K562 (cell line): ENCODE measurements at regions not wholly inside any gene's neighbourhood (a gene's known extent, or its start where the extent isn't known, plus 50 kb on each side); places are given as distances from the start of the nearest gene placed in this dataset.

ENCODE experiments used
- ATAC-seq: fragments of 200-7000 bp; cut with Tn5 transposase; 3 replicates; pipeline ENCODE4 v1.9.1; 2020; ENCODE audit warnings: moderate library complexity
- BruUV-seq: library from RNA; stranded (reverse); fragments of 400-500 nt; replicated peaks from 2 replicates; lab custom pipeline; 2021; lab: Mats Ljungman, UMichigan
- CTCF ChIA-PET: fragments of 300-600 bp; formaldehyde crosslinking; extraction: SDS; loops from one replicate; lab custom pipeline; 2021; ENCODE audit warnings: low intra/inter-chr PET ratio; lab: Yijun Ruan, JAX
- POLR2A ChIA-PET: fragments of 300-600, 350-650 bp; sonication (Branson Sonifier 250); formaldehyde crosslinking; extraction: SDS; loops from one replicate; lab custom pipeline; 2021; ENCODE audit warnings: antibody characterized with exemption, inconsistent platforms; lab: Yijun Ruan, JAX
- DNase-seq, 4 experiments: peaks; one replicate each; pipeline versions ENCODE4 v3.0.0 to v3.0.0-alpha.2; 2011 to 2018; ENCODE audit warnings: low spot score in 3 of 4, mixed read lengths in 3 of 4; ENCODE audit errors: extremely low read depth in 1 of 4
- FAIRE-seq: peaks from 2 replicates; lab custom pipeline; 2011; peaks lifted over from hg19 to GRCh38; lab: Jason Lieb, UNC
- H2AFZ ChIP-seq: 2 replicates; pipeline ENCODE4 v1.6.0; 2011; ENCODE audit warnings: low read depth, low read length, control low read depth, inconsistent platforms
- H3K27ac ChIP-seq: fragments of 200-600 bp; 3 replicates; pipeline ENCODE4 v1.8.0; 2011; ENCODE audit warnings: low read depth, mild to moderate bottlenecking, control low read depth, inconsistent platforms, low read length, moderate library complexity, mixed read lengths; ENCODE audit errors: extremely low read depth
- H3K27me3 ChIP-seq, 2 experiments: fragments of 300-600 bp in 1 of 2; 2 replicates in 1 of 2; 3 replicates in 1 of 2; pipeline versions ENCODE4 v1.6.0 to v1.8.0; 2011; ENCODE audit warnings: inconsistent platforms in 2 of 2, low read length in 2 of 2, mild to moderate bottlenecking in 1 of 2, mixed read lengths in 1 of 2, moderate library complexity in 1 of 2; ENCODE audit not compliant: control insufficient read depth in 2 of 2, insufficient read depth in 2 of 2
- H3K36me3 ChIP-seq: fragments of 300-600 bp; 3 replicates; pipeline ENCODE4 v1.8.0; 2011; ENCODE audit warnings: mild to moderate bottlenecking, low read length, inconsistent platforms; ENCODE audit not compliant: control insufficient read depth, insufficient read depth
- H3K4me1 ChIP-seq, 2 experiments: fragments of 200-600 bp in 1 of 2; replicated peaks in 1 of 2; 2 replicates in 1 of 2; 3 replicates in 1 of 2; pipeline versions ENCODE4 v1.5.1 to v1.8.0; 2011; ENCODE audit warnings: inconsistent platforms in 2 of 2, low read length in 2 of 2, mild to moderate bottlenecking in 1 of 2, mixed read lengths in 1 of 2, moderate library complexity in 1 of 2; ENCODE audit not compliant: control insufficient read depth in 2 of 2, insufficient read depth in 2 of 2
- H3K4me2 ChIP-seq: 2 replicates; pipeline ENCODE4 v1.6.1; 2011; ENCODE audit warnings: low read length, control low read depth, inconsistent platforms, mixed read lengths; ENCODE audit not compliant: insufficient read depth
- H3K4me3 ChIP-seq: fragments of 200-600 bp; sonication (generic), shearing (Covaris generic); 2 replicates; pipeline ENCODE4 v1.5.1; 2016; ENCODE audit warnings: control low read depth, inconsistent platforms
- H3K79me2 ChIP-seq: fragments of 200-600 bp; 3 replicates; pipeline ENCODE4 v1.8.0; 2011; ENCODE audit warnings: low read length, inconsistent platforms; ENCODE audit not compliant: control insufficient read depth, insufficient read depth
- H3K9ac ChIP-seq, 2 experiments: 2 replicates each; pipeline versions ENCODE4 v1.6.0 to v1.6.1; 2011; ENCODE audit warnings: low read depth in 2 of 2, low read length in 2 of 2, control low read depth in 1 of 2, inconsistent platforms in 1 of 2, mild to moderate bottlenecking in 1 of 2, mixed read lengths in 1 of 2; ENCODE audit not compliant: insufficient read depth in 1 of 2
- H3K9me1 ChIP-seq: one replicate; pipeline ENCODE4 v1.6.0; 2011; ENCODE audit warnings: inconsistent platforms, mild to moderate bottlenecking, low read length, moderate library complexity; ENCODE audit not compliant: control insufficient read depth, insufficient read depth
- H3K9me3 ChIP-seq: replicated peaks from 2 replicates; pipeline ENCODE4 v1.5.1; 2011; ENCODE audit warnings: low read depth, low read length, inconsistent platforms; ENCODE audit not compliant: control insufficient read depth, insufficient read depth
- H4K20me1 ChIP-seq: replicated peaks from 2 replicates; pipeline ENCODE4 v1.6.1; 2011; ENCODE audit warnings: low read length, inconsistent platforms, mixed read lengths; ENCODE audit not compliant: control insufficient read depth, insufficient read depth
- BHLHE40 ChIP-seq: IDR thresholded peaks from 2 replicates; pipeline ENCODE4 v1.6.1; 2011; ENCODE audit warnings: low read length, improper control_type of control experiment
- CBFA2T2 ChIP-seq: fragments of 450-650 bp; conservative IDR thresholded peaks from 2 replicates; pipeline ENCODE4 v1.6.1; 2017; ENCODE audit warnings: mild to moderate bottlenecking
- DIDO1 ChIP-seq: fragments of 450-650 bp; IDR thresholded peaks from 2 replicates; pipeline ENCODE4 v1.6.1; 2016; ENCODE audit warnings: low read depth, missing biosample characterization, missing genetic modification characterization
- E2F3 ChIP-seq: fragments of 250-450 bp; sonication (Bioruptor Pico); IDR thresholded peaks from 2 replicates; pipeline ENCODE4 v1.4.0; 2020; ENCODE audit warnings: mild to moderate bottlenecking
- FOXA1 ChIP-seq: fragments of 450-650 bp; IDR thresholded peaks from 2 replicates; pipeline ENCODE4 v1.6.1; 2016; ENCODE audit warnings: mild to moderate bottlenecking, borderline replicate concordance
- KAT2B ChIP-seq: IDR thresholded peaks from one replicate; pipeline ENCODE4 v1.6.1; 2012; ENCODE audit warnings: low read depth, mild to moderate bottlenecking, control low read depth, inconsistent platforms, low read length, moderate library complexity
- MCM3 ChIP-seq: fragments of 450-650 bp; IDR thresholded peaks from 2 replicates; pipeline ENCODE4 v1.6.1; 2016
- MYC ChIP-seq, 2 experiments: fragments of 250-450 bp in 1 of 2; sonication (Bioruptor Pico) in 1 of 2; IDR thresholded peaks; 2 replicates each; pipeline versions ENCODE4 v1.5.1 to v1.6.1; 2012 to 2021; ENCODE audit warnings: low read depth in 2 of 2, borderline replicate concordance in 1 of 2, improper control_type of control experiment in 1 of 2, low read length in 1 of 2, mild to moderate bottlenecking in 1 of 2, moderate library complexity in 1 of 2
- NFIC ChIP-seq: fragments of 450-650 bp; IDR thresholded peaks from 2 replicates; pipeline ENCODE4 v1.6.1; 2017; ENCODE audit warnings: mild to moderate bottlenecking, inconsistent platforms
- NFYB ChIP-seq: IDR thresholded peaks from 2 replicates; pipeline ENCODE4 v1.6.1; 2011; ENCODE audit warnings: mild to moderate bottlenecking, moderate library complexity; ENCODE audit not compliant: insufficient read length; ENCODE audit errors: extremely low read depth
- PRMT5 ChIP-seq: sonication (generic); formaldehyde crosslinking; IDR thresholded peaks from 2 replicates; pipeline ENCODE4 v1.5.0; 2020; ENCODE audit warnings: missing genetic modification reagents
- ZNF143 ChIP-seq: sonication (generic); formaldehyde crosslinking; IDR thresholded peaks from 2 replicates; pipeline ENCODE4 v1.9.0; 2022; ENCODE audit warnings: mild to moderate bottlenecking, missing genetic modification reagents
- ZNF184 ChIP-seq: sonication (generic); formaldehyde crosslinking; IDR thresholded peaks from 2 replicates; pipeline ENCODE4 v1.5.0; 2020; ENCODE audit warnings: missing genetic modification reagents
- WGBS: fragments of 100-300 bp; shearing (Covaris generic); methylation state at CpG from one replicate; pipeline ENCODE4 v1.1.6; 2016; ENCODE audit warnings: low coverage, mixed read lengths; ENCODE audit not compliant: insufficient coverage; ENCODE audit errors: missing lambda C conversion rate; 5-methylcytosine and 5-hydroxymethylcytosine counted together
- in situ Hi-C: fragments of 300-500 bp; cut with MboI; formaldehyde crosslinking; loops from 4 replicates; pipeline ENCODE4 v1.15.0; 2018; ENCODE audit warnings: inconsistent platforms, mixed read lengths
- intact Hi-C: fragments of 100-400 bp; cut with micrococcal nuclease; formaldehyde crosslinking; loops from 2 replicates; pipeline ENCODE4 v1.14.2; 2022
- TF ChIP-seq, protein P1 (sequence below): fragments of 250-450 bp; sonication (Bioruptor Pico); IDR thresholded peaks from 2 replicates; pipeline ENCODE4 v1.4.0; 2020; ENCODE audit warnings: mild to moderate bottlenecking, moderate library complexity
- TF ChIP-seq, protein P2 (sequence below): fragments of 450-650 bp; formaldehyde crosslinking; IDR thresholded peaks from 2 replicates; pipeline ENCODE4 v1.4.0; 2020; ENCODE audit warnings: mild to moderate bottlenecking, moderate library complexity
- TF ChIP-seq, protein P3 (sequence below), 2 experiments: fragments of 200-800 bp in 1 of 2; sonication (Bioruptor generic) in 1 of 2; sonication (generic) in 1 of 2; formaldehyde crosslinking in 1 of 2; IDR thresholded peaks in 1 of 2; conservative IDR thresholded peaks in 1 of 2; 2 replicates each; pipeline versions ENCODE4 v1.5.0 to v1.6.1; 2016 to 2020; ENCODE audit warnings: missing compliant biosample characterization in 1 of 2, missing genetic modification characterization in 1 of 2, missing genetic modification reagents in 1 of 2

DNA sequence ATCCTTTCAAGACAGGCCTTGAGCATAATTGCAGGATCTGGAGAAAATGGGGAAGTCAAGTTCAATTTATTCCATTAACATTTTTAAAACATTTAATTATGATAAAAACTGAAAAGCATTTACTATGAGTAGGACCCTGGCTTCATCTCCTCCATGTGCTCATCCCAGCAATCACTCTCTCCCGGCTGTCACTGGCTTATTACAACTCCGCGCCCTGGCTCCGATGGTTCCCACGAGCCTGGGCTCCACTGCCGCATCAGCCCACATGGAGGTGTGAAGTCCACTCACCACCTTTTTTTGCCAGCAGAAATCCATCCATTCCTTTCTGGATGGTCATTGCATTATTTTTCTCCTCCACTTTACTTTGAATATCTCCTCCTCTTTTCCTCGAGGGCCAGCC is 194.4 kb downstream of the EMP1 start (continued):
- TF ChIP-seq, protein P1, sequence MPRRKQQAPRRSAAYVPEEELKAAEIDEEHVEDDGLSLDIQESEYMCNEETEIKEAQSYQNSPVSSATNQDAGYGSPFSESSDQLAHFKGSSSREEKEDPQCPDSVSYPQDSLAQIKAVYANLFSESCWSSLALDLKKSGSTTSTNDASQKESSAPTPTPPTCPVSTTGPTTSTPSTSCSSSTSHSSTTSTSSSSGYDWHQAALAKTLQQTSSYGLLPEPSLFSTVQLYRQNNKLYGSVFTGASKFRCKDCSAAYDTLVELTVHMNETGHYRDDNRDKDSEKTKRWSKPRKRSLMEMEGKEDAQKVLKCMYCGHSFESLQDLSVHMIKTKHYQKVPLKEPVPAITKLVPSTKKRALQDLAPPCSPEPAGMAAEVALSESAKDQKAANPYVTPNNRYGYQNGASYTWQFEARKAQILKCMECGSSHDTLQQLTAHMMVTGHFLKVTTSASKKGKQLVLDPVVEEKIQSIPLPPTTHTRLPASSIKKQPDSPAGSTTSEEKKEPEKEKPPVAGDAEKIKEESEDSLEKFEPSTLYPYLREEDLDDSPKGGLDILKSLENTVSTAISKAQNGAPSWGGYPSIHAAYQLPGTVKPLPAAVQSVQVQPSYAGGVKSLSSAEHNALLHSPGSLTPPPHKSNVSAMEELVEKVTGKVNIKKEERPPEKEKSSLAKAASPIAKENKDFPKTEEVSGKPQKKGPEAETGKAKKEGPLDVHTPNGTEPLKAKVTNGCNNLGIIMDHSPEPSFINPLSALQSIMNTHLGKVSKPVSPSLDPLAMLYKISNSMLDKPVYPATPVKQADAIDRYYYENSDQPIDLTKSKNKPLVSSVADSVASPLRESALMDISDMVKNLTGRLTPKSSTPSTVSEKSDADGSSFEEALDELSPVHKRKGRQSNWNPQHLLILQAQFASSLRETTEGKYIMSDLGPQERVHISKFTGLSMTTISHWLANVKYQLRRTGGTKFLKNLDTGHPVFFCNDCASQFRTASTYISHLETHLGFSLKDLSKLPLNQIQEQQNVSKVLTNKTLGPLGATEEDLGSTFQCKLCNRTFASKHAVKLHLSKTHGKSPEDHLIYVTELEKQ (CRISPR knock-in tag), result no peak
- TF ChIP-seq E2F3 (CRISPR knock-in tag) (no peak), MYC (IDR thresholded peaks at IDR 0.05; ENCODE audit: low read depth, low read length) (no peak), MYC (CRISPR knock-in tag; IDR thresholded peaks at IDR 0.05; ENCODE audit: borderline replicate concordance, low read depth) (no peak)

DNA sequence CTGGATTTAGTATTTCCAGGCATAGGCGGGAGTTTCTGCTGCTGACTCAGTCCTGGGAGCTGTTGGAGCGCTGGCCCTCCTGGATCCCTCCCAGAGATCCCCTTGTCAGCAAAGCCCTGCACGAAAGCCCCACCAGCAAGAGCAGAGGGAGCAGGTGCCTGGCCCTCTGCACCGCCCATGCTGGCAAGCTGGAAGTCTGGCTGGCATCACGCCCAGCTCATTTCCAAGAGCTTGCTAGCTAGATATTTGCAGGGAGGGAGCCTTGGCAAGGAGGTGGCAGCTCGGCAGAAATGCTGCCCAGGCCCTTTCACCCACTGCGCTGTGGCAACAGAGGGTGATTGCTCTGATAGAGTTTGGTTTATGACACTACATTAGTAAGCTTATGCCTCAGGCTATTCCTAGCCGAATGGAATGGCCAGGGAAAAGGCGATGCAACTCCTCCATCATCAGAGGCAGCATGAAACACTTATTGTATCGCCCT is 193.9 kb downstream of the EMP1 start:
- WGBS, result 4% methylated on average over 10 of the region's 10 CpGs
- Histone ChIP-seq H3K9me1 (no peaks in the 10 kb centered on the region), H3K9me3 (no peaks in the 10 kb centered on the region), H3K79me2 (no peaks in the 10 kb centered on the region), H3K4me3 (no peak overlapping the region), H3K4me2 (no peak overlapping the region), H3K4me1 (no peaks in the 10 kb centered on the region), H3K36me3 (no peaks in the 10 kb centered on the region), H3K9ac (no peak overlapping the region), H2AFZ (no peak overlapping the region), H3K27me3 (no peaks in the 10 kb centered on the region), H4K20me1 (no peaks in the 10 kb centered on the region), H3K27ac (no peak overlapping the region)
- no TSS peak for BruUV-seq
- DNase-seq, result no peak
- intact Hi-C loops, result no loop called here
- in situ Hi-C loops, result no loop called here
- FAIRE-seq, result no peak
- POLR2A ChIA-PET, result no interaction called here
- CTCF ChIA-PET, result no interaction called here
- ATAC-seq, result no peak
- TF ChIP-seq ZNF143 (CRISPR knock-in tag) (no peak), NFIC (no peak), ZNF184 (no peak), FOXA1 (no peak), BHLHE40 (no peak), PRMT5 (CRISPR knock-in tag) (no peak), KAT2B (no peak), DIDO1 (tag) (no peak), CBFA2T2 (no peak), NFYB (no peak), MCM3 (no peak)
- TF ChIP-seq, protein P2, sequence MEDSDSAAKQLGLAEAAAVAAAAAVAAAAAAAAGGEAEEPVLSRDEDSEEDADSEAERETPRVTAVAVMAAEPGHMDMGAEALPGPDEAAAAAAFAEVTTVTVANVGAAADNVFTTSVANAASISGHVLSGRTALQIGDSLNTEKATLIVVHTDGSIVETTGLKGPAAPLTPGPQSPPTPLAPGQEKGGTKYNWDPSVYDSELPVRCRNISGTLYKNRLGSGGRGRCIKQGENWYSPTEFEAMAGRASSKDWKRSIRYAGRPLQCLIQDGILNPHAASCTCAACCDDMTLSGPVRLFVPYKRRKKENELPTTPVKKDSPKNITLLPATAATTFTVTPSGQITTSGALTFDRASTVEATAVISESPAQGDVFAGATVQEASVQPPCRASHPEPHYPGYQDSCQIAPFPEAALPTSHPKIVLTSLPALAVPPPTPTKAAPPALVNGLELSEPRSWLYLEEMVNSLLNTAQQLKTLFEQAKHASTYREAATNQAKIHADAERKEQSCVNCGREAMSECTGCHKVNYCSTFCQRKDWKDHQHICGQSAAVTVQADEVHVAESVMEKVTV (CRISPR knock-in tag), result no peak
- TF ChIP-seq, protein P3, sequence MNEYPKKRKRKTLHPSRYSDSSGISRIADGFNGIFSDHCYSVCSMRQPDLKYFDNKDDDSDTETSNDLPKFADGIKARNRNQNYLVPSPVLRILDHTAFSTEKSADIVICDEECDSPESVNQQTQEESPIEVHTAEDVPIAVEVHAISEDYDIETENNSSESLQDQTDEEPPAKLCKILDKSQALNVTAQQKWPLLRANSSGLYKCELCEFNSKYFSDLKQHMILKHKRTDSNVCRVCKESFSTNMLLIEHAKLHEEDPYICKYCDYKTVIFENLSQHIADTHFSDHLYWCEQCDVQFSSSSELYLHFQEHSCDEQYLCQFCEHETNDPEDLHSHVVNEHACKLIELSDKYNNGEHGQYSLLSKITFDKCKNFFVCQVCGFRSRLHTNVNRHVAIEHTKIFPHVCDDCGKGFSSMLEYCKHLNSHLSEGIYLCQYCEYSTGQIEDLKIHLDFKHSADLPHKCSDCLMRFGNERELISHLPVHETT (CRISPR knock-in tag; conservative IDR thresholded peaks at IDR 0.05 in 1 of 2, IDR thresholded peaks at IDR 0.05 in 1 of 2), result no peak
